ENCODE measurements at regions not wholly inside any gene's neighbourhood (a gene's known extent, or its start where the extent isn't known, plus 50 kb on each side); places are given as distances from the start of the nearest gene placed in this dataset.

GRCh38 chr3:30504939-30505338 is 101.5 kb upstream of the TGFBR2 start:
- no peak for DNase-seq

- no peak for DNase-seq
Measured at GRCh38 chr3:30505866-30506520, 100.4 kb upstream of the TGFBR2 start.

DNA sequence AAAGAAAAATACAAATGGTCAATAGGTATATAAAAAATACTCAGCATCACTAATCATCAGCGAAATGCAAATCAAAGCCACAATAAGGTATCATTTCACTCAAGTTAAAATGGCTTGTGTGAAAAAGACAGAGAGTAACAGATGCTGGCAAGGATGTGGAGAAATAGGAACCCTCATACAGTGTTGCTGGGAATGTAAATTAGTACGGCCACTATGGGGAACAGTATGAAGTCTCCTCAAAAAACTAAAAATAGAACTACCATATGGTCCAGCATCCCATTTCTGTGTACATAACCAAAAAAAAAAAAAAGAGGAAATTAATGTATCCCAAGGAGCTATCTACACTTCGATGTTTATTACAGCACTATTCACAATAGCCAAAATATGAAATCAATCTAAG is 98.1 kb upstream of the TGFBR2 start:
- no peak for DNase-seq

- DNase-seq, result no peak
Measured at GRCh38 chr3:30510596-30510995, 95.8 kb upstream of the TGFBR2 start.

DNA sequence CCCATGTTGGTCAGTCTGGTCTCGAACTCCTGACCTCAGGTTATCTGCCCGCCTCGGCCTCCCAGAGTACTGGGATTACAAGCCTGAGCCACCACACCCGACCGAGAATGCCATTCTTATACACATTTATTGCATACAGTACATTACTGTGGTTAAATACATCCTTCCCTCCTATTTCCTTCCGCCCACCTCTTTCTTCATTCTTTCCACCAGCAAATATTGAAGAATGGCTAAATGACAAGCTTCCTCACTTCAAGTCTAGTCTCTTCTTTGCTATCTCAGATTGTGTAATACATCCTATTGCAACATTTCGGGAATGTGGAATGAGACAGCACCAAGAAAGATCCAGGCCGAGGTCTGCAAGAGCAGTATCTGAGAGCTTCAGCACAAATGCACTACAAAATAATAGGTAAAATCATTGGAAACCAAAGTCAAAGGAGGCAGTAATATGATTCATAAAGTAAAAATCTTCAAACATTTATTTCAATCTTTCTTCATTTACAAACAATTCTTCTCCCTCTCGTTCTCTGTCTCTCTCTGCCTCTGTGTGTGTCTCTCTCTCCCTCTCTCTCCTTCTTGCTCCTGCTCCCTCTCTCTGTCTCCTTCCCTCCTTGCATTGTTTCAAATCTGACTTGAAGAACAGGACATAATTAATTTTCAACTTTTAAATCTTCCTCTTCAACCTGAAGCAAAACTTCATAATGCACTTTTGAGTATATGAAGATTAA is 94.7 kb upstream of the TGFBR2 start:
- DNase-seq, result no peak

DNA sequence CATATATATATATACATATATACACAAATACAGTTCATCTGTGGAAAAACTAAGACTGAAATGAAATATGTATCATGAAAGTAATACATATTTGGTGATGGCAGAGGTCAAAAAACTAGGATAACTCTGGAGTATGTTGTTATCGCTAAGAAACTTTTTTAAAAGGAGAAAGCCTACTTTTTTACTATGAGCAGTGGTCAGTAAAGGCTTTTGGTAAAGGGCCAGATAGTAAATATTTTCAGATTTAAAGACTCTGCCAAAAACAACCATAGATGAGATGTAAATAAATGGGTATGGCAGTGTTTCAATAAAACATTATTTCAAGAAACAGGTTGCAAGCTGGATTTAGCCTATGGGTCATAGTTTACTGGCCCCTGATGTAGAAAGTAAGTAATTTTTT is 93.8 kb upstream of the TGFBR2 start:
- DNase-seq, result no peak

DNA sequence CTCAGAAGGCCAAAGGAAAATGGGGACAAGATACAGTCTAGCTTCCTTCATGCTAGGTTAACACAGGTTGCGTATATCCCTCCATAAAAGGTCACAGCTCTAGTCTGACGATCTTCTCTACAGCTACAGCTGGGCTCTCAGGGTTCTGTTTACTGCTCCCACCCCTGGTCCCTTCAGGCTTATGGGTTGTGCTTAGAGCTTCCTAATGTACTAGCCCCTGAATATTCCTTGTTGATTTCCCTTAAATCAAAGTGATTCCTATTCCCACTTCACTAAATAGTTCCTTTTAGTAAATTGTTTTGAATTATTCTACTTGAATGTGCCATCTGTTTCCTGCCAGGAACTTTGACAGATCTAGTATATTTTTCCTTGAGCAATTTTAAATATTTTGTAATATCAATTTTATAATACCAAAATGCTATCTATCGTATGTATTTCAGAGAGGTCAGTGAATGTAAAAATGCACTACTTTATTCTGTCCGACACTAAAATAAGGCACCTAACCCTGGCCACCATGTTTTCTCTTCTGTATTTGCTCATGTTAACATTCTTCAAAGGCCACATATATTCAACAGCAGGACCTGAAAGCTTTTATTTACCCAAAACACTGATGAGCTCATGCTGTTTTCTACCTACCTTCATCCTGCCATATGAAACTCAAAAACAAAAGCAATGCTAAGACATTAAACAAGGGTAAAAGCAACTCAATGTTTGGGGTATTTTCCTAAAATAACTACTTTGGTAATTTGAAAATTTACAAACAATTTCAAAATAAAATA is 92.8 kb upstream of the TGFBR2 start:
- DNase-seq, result no peak

- no peak for DNase-seq
Measured at GRCh38 chr3:30516238-30516637, 90.2 kb upstream of the TGFBR2 start.

DNA sequence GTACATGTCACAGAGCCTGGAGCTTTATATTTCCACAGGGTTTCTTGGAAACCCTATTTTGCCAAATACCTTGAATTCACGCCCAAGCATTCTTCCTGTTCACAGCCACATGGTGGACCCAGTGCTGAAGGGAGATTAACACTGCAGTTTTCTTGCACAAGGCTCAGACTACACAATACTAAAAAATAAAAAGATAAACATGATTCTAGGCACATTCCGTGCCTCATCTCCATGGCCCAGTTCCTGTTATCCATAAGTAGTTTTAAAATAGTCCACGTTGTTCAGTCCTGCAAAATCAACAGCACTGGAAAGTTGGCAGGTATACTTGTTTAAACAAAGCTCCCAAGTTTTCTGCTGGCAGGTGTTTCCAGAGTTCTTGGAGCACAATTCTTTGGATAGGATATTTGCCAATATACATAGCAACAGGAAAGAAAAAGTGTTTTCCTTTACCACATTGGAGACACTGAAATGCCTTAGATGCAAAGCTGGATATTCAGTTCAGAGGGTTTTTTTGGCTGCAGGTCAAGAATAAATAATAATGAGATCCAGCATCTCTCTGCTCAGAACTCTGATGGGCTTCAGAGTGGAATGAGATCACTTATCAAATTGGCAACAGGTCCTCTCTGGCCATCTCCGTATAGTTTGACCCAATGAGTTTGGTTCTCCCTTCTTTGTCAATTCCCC is 88.1 kb upstream of the TGFBR2 start:
- DNase-seq, result peak; percentile 5

GRCh38 chr3:30518872-30519271 is 87.5 kb upstream of the TGFBR2 start:
- DNase-seq, result no peak

DNA sequence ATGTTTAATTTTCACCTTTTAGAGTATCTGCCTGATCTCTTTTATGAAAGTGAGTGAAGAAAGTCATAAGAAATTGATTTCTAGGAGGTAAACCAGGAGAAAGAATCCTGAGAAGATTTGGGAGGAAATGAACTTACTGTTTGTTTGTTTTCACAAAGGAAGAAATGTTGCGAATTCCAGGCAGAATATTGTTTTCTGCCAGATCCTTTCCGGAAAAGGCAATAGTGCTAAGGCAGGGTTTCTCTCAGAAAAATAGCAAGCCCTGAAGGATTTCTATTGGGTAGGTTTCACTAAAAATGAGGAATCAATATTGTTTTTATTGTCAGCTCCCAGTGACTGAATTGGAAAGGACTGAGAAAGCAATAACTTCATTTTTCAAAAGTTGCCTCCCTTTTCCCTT is 85.7 kb upstream of the TGFBR2 start:
- DNase-seq, result no peak

DNA sequence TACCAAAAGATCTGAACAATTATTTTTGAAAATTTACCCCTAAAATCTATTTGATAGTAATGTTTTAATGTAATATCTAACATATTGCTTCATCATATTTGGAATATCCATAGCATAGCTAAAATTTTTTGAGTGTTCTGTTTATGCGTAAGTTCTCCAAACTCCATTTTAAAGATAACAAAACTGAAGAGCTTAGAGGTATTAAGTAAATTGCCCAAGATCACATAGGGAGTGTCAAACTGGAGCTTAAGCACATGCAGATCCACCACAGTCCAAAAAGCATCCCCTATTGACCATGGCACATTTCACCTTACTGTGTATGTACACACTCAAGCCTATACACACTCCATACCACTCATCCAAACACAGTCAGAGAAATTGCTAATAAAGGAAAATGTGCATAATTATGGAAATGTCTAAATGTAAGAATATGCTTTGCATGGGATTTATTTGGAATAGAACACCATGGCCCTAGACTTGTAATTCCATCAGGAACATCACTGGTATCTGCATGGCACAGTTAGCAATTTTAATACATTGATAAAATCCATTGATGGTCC is 85.2 kb upstream of the TGFBR2 start:
- no peak for DNase-seq

DNA sequence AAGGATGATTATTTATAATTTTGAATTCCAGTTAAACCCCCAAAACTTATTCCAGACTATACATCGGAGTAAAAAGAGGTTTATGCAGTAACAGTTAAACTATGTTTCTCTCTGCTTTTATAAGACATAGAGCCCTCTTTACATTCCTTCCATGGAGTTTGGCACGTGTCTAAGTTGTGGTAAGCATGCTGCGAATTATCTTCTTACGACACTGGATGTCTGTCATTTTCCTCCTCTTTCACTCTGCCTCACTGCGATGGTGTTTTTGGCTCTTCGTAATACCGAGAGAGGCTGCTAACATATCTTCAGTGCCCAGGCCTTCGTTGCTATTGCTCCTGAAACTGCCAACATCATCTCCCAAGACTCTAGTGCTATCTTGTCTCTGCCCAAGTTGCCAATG is 83.9 kb upstream of the TGFBR2 start:
- no peak for DNase-seq

DNA sequence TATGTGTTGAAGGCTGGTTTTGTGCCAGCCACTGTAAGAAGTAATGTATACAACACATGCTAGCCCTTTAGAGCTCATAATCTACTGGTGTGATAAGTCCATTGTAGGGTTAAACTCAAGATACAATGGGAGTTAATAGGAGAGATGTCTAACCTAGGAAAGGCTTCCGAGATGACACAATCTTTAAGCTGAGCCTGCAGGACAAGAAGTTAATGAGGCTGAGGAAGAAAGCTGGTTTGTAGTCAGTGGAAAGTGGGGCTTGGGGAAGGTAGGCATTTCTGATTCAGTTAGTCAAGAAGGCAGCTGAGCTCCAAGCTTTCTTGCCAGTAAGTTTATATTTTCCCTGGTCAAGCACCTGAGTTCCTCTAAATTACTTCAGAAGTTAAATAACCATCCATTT is 83.0 kb upstream of the TGFBR2 start:
- no peak for DNase-seq

DNA sequence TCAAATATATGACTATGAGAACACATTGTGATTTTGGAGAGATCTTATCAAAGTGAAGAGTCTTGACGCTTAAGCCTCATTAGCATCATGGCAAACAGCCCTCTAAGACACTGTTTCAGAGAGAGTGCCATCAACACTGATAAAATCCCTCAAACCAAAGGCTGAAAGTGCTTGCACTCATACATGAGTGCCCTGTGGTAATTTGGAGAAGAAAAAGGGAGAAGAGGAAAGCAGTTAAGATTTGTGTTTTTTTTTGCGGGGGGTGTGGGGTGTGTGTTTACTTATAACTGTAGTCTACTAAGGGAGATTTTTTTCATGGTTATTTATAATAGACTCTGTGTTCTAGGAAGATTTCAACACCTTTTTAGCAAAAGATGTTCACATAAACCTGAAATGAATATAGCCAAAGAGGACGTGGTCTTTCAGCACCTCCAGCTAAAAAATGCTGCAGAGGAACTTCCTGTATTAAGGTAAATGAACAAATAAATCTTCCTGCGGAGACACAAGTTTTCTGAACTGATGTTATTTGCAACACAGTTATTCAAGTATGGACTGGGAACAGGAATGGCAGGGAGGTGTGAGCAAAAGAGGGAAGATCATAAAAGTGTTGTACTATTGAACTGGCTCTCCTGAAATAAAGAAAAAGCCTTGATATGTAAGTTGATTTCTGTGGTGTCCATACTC is 81.9 kb upstream of the TGFBR2 start:
- peak; percentile 25 for DNase-seq

DNA sequence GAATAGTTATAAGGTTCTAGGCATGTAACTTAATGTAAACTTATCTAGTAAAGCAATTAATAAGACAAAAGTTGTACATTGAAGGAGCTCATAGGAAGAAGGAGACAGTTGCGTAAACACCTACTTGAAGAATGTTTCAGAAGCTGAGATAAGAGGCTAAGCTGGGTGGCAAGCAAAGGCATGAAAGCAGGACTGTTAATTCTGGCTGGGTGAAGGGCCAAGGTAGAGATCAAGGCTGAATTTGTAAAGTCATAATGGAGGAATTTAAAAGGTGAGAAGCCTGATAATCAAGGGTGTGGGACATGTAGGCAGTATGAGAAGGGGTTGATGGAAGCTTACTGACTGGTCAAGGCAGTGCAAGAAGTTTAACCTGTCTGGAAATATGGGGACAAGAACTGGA is 80.4 kb upstream of the TGFBR2 start:
- DNase-seq, result no peak

- DNase-seq, result no peak
Measured at GRCh38 chr3:30527186-30527585, 79.2 kb upstream of the TGFBR2 start.

- no peak for DNase-seq
Measured at GRCh38 chr3:30527720-30528119, 78.7 kb upstream of the TGFBR2 start.

GRCh38 chr3:30530084-30530483 is 76.3 kb upstream of the TGFBR2 start:
- no peak for DNase-seq

DNA sequence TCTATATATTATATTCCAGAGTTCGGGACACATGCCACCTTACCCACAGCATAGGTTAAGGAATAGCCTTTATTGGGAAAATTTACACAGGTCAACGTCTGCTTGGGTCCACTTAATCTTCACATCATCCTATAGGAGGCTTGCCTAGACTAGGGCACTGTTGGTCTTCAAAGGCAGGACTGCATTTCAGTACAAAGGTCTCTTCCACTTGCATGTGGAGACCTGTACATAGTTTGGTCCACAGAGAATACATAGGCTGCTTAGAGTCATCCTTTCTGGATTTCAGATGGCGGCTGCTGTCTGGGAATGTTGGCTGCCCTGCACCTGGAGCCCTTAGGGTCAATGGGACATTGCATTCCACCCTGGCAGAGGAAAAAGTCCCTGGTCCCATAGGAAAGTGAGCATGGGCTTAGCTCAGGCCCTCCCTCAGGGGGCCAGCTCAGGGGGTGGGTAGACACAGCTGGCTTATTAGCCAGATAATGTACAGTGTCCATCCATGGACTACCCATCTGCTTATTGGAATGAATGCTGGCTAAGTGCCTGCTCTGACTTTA is 75.3 kb upstream of the TGFBR2 start:
- no peak for DNase-seq

DNA sequence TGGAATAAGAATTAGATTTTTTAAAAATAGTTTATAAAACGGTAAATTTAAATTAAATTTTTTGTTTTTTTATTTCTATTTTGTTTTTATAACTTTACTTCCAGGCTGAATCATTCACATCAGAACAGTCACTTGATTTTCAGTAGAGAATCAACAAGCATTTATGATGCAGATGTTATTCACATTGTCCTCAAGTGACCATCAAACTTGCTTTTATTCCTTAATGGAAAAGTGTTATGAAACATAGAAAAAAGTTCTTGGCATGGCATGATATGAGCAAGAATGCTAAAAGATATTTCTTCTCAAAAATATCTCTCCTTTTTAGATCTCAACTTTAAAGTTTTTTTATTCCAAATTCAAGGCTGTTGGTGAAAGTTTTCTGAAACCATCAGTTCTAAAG is 70.9 kb upstream of the TGFBR2 start:
- DNase-seq, result no peak

DNA sequence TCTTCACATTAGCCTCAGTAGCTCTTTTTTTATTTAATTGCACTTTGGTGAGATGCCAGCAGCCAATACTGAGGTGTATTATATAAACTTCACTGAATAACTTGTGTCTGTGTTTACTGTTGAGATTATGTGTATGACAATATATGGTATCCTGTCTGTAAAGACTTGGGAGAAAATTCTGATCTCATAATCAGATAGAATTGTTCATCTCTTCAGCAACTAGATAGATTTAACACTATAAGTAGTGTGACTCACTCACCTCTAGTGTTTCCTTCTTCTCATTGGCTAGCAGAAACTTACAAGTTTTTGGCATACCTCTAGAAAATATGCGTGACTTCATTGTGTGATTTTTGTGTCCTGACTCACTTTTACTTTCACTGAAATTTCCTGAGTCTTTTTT is 67.6 kb upstream of the TGFBR2 start:
- DNase-seq, result no peak
